BJ (cell line): ENCODE measurements at regions not wholly inside any gene's neighbourhood (a gene's known extent, or its start where the extent isn't known, plus 50 kb on each side); places are given as distances from the start of the nearest gene placed in this dataset.

Experiments
- CTCF ChIA-PET: fragments of 350-600 bp; formaldehyde crosslinking; extraction: SDS; loops from one replicate; lab custom pipeline; 2021; ENCODE audit warnings: antibody characterized with exemption, inconsistent platforms; lab: Yijun Ruan, JAX
- POLR2A ChIA-PET: fragments of 300-600 bp; sonication (Branson Sonifier 250); formaldehyde crosslinking; extraction: SDS; loops from one replicate; lab custom pipeline; 2021; ENCODE audit warnings: antibody characterized with exemption; lab: Charles Lee
- DNase-seq: peaks from one replicate; pipeline ENCODE4 v3.0.0-alpha.2; 2011; ENCODE audit warnings: low read depth
- H3K27me3 ChIP-seq: 2 replicates; pipeline ENCODE4 v1.6.0; 2011; ENCODE audit warnings: low read length; ENCODE audit not compliant: control insufficient read depth, insufficient read depth
- H3K36me3 ChIP-seq: 2 replicates; pipeline ENCODE4 v1.5.1; 2011; ENCODE audit warnings: low read length; ENCODE audit not compliant: control insufficient read depth, insufficient read depth
- H3K4me3 ChIP-seq: 2 replicates; pipeline ENCODE4 v1.5.1; 2011; ENCODE audit warnings: low read depth, mild to moderate bottlenecking, control low read depth, low read length
- CTCF ChIP-seq: IDR thresholded peaks from 2 replicates; pipeline ENCODE4 v1.5.1; 2011; ENCODE audit warnings: low read depth, mild to moderate bottlenecking, control low read depth, inconsistent platforms, low read length, moderate library complexity; ENCODE audit not compliant: insufficient read depth

DNA sequence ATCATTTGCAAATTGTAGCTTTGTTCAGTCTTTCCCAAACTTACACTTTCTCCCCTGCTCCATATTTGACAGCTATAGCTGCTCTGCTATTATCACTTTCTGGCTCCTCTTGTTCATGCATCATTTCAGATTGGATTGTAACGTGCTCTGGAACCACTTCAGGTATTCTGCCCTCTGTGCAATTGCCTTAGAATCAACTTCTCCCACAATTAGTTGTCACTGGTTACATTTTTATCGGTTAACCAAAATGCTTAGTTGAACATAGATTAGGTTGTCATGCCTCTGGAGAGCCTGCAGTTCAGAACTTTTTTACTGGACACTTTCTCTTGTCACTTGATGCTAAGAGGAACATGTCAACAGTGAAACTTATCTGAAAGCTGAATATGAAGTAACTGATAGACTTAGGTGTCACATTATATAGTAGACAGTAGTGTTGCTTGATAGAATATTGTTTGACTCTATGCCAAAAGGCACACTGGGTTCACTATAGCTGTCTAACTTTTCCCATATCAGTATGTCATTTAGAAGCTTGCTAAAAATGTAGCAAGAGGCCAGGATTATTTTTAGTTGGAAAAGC lies 127.7 kb upstream of the PTPRK start:
- no peak for DNase-seq
- CTCF ChIA-PET, result no interaction called here
- H3K4me3 ChIP-seq, result no peak overlapping the region
- H3K27me3 ChIP-seq, result no peaks in the 10 kb centered on the region
- H3K36me3 ChIP-seq, result no peaks in the 10 kb centered on the region
- no peak for TF ChIP-seq CTCF
- POLR2A ChIA-PET, result no interaction called here

DNA sequence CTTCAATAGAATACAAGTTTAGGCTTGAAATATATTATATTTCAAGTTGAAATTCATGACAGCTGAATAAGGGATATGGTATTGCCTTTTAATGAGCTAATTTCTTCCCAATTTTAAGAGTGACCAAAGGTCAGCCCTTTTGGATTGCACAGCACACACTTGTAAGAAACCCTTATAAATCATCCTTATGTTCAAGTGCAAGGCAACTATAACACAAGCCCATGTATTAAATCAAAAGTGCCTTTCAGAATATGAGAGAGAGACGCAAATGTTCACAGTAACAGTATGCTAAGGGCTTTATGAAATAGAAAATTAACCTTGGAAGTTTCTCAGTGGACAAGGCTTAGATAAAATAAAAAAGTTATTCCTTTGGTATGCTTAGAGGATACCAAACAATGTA lies 121.7 kb upstream of the PTPRK start:
- no peak for DNase-seq
- no peaks in the 10 kb centered on the region for H3K36me3 ChIP-seq
- no peak for TF ChIP-seq CTCF
- CTCF ChIA-PET, result interaction anchor here (0.6 kb wide), 1 partner anchor 913 kb away, joined by 4 read pairs; no protein-coding TSS in a partner anchor
- no peak overlapping the region for H3K4me3 ChIP-seq
- POLR2A ChIA-PET, result no interaction called here
- no peaks in the 10 kb centered on the region for H3K27me3 ChIP-seq

DNA sequence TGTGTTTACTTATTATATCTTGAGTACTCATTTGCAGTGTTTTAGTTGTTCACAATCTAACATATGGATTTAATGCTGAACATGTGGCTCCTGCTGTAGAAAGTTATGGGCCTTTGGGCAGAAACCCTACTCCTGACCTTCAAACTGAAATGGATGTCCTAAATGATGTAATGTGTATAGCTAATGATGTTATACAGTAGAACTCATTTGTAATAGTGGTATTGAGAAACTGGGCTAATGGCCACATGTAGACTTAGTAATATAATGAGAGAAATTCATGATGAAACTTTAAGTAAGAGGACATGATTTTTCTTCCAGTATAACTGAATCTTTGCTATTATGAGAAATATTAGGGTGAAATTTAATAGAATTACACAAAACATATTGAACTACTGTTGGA lies 121.3 kb upstream of the PTPRK start:
- ChIA-PET POLR2A (no interaction called here), CTCF (no interaction called here)
- H3K27me3 ChIP-seq, result no peaks in the 10 kb centered on the region
- H3K36me3 ChIP-seq, result no peaks in the 10 kb centered on the region
- no peak for DNase-seq
- no peak overlapping the region for H3K4me3 ChIP-seq
- TF ChIP-seq CTCF, result no peak

DNA sequence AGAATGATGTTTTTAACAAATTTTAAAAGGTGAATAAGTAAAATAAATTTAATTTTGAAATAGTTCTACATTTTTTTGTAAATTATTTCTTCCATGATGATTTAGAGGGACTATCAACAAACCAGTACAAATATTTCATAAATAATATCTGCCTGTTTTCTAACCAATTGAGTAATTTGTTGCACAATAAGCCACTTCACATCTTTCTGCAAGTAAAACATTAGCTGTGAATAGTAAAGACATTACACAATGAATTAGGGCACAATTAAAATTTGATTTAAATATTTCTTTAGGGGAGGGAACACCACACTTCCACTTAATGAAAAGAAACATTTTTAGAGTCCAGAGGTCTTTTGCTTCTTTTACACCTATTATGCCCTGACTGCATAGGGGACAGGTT lies 118.4 kb upstream of the PTPRK start:
- Histone ChIP-seq H3K27me3 (no peaks in the 10 kb centered on the region), H3K36me3 (no peaks in the 10 kb centered on the region), H3K4me3 (no peak overlapping the region)
- POLR2A ChIA-PET, result no interaction called here
- no peak for TF ChIP-seq CTCF
- CTCF ChIA-PET, result no interaction called here
- no peak for DNase-seq

DNA sequence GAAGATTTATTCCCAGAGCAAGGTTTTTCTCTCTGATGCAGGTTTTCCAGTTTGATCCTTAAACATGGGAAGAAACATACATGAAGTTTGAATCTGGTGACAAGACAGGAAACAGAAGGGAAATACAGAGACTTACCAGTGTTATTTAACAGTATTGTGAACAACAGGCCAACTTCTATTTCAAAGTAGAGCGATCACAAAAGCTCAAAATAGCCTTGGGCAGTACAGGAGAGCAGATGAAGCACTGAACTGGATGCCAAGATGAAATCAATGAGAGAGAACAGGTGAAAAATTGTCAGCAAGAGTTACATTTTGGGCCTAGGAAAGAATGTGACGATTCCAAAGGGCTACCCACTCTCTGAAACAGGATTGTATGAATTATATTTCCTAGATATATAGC lies 114.8 kb upstream of the PTPRK start:
- TF ChIP-seq CTCF, result no peak
- H3K4me3 ChIP-seq, result no peak overlapping the region
- H3K27me3 ChIP-seq, result no peaks in the 10 kb centered on the region
- no peaks in the 10 kb centered on the region for H3K36me3 ChIP-seq
- ChIA-PET CTCF (no interaction called here), POLR2A (no interaction called here)
- no peak for DNase-seq
